BJ (cell line): ENCODE measurements at regions not wholly inside any gene's neighbourhood (a gene's known extent, or its start where the extent isn't known, plus 50 kb on each side); places are given as distances from the start of the nearest gene placed in this dataset.

Experiments used
- CTCF ChIA-PET: fragments of 350-600 bp; formaldehyde crosslinking; extraction: SDS; loops from one replicate; lab custom pipeline; 2021; ENCODE audit warnings: antibody characterized with exemption, inconsistent platforms; lab: Yijun Ruan, JAX
- POLR2A ChIA-PET: fragments of 300-600 bp; sonication (Branson Sonifier 250); formaldehyde crosslinking; extraction: SDS; loops from one replicate; lab custom pipeline; 2021; ENCODE audit warnings: antibody characterized with exemption; lab: Charles Lee
- DNase-seq: peaks from one replicate; pipeline ENCODE4 v3.0.0-alpha.2; 2011; ENCODE audit warnings: low read depth
- H3K27me3 ChIP-seq: 2 replicates; pipeline ENCODE4 v1.6.0; 2011; ENCODE audit warnings: low read length; ENCODE audit not compliant: control insufficient read depth, insufficient read depth
- H3K36me3 ChIP-seq: 2 replicates; pipeline ENCODE4 v1.5.1; 2011; ENCODE audit warnings: low read length; ENCODE audit not compliant: control insufficient read depth, insufficient read depth
- H3K4me3 ChIP-seq: 2 replicates; pipeline ENCODE4 v1.5.1; 2011; ENCODE audit warnings: low read depth, mild to moderate bottlenecking, control low read depth, low read length
- TF ChIP-seq, protein P1 (sequence below): IDR thresholded peaks from 2 replicates; pipeline ENCODE4 v1.5.1; 2011; ENCODE audit warnings: low read depth, mild to moderate bottlenecking, control low read depth, inconsistent platforms, low read length, moderate library complexity; ENCODE audit not compliant: insufficient read depth

DNA sequence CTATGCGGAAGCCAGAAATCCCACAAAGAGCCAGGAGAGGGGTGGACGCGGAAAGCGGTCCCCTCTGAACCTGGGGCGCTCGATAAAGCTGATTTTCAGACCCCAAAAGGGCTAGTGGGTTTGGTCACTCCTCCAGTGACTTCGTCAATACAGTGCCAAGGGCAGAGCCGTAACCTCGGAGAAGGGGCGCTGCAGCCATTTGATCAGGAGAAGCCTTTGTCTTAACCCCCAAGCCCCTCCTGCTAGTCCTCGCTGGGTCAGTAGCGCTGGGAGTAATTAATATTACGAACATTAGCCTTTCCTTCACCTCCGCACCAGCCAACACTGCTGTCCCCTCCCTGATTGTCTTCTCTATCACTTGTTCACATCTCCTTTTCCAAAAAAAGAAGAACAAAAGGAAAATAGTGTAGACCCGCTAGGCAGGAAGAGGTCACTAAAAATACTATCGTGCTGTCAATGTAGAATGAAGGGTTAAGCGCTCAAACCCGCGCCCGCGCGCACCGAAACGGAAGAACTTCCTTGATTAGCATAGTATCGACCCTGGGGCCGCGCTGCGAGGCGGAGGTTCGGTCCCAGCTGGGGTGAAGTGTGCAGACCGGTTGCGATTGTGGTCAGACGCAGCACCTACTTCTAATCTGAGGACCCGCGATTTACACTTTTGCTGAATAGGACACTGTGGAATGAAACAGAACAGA lies 63.2 kb upstream of the MAPRE2 start:
- ChIA-PET POLR2A (no interaction called here), CTCF (interaction anchor here (0.5 kb wide), 1 partner anchor 329 kb away, joined by 3 read pairs; no protein-coding TSS in a partner anchor)
- Histone ChIP-seq H3K4me3 (peak overlapping the region; percentile 58), H3K36me3 (no peaks in the 10 kb centered on the region), H3K27me3 (peaks cover 18% of the 10 kb centered on the region)
- TF ChIP-seq, protein P1, sequence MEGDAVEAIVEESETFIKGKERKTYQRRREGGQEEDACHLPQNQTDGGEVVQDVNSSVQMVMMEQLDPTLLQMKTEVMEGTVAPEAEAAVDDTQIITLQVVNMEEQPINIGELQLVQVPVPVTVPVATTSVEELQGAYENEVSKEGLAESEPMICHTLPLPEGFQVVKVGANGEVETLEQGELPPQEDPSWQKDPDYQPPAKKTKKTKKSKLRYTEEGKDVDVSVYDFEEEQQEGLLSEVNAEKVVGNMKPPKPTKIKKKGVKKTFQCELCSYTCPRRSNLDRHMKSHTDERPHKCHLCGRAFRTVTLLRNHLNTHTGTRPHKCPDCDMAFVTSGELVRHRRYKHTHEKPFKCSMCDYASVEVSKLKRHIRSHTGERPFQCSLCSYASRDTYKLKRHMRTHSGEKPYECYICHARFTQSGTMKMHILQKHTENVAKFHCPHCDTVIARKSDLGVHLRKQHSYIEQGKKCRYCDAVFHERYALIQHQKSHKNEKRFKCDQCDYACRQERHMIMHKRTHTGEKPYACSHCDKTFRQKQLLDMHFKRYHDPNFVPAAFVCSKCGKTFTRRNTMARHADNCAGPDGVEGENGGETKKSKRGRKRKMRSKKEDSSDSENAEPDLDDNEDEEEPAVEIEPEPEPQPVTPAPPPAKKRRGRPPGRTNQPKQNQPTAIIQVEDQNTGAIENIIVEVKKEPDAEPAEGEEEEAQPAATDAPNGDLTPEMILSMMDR = no peak
- no peak for DNase-seq

DNA sequence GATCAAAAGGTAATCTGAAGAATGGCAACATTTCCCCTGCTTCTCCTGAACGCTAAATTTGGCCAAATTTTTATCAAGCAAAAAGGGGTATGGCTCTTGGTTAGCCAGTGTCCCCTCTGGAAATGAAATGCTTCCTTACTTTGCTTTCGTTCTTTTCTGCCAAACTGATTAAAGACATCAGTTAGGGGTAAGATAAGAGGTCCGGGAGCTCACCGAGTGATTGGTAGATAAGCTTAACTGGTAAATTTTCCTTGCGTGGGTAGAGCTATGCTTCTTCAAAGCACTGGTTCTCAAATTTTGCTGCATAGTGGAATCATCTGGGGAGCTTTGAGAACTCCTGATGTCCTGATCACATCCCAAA lies 62.7 kb upstream of the MAPRE2 start:
- Histone ChIP-seq H3K4me3 (peak overlapping the region; percentile 58), H3K27me3 (peaks cover 18% of the 10 kb centered on the region), H3K36me3 (no peaks in the 10 kb centered on the region)
- POLR2A ChIA-PET = interaction anchor here (0.5 kb wide), 1 partner anchor 85 kb away, joined by 6 read pairs; no protein-coding TSS in a partner anchor
- no peak for DNase-seq
- TF ChIP-seq, protein P1 = no peak
- CTCF ChIA-PET = interaction anchor here (0.5 kb wide), 1 partner anchor 328 kb away, joined by 3 read pairs; no protein-coding TSS in a partner anchor

DNA sequence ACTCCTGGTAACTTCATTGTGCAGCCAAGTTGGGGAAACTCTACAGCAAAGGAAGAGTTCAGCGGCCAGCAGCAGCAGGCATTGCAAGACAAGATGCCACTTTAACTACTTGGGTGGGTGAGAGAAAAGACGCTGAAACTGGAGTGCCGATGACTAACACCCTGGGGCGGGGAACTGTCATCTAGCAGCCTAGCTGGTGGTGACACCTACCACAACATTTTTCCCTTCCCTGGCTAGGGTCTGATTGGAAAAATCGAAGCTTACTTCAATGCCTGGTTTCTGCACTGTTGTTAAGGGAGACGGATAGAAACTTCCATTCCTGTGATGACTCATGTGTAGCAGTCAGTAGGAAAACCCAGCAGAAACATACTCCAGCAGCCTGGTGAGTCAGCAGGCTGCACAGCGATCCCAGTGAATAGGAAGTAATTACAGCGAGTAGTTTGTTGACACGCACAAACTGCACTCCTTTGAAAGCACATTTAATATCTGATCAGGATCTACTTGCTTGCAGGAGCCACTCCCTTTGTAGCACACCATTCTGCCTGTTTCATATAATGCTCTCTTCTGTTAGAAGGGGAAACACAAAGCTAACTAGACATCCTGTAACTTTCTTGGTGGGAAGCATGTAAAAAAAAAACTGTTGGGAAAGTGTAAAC lies 62.1 kb upstream of the MAPRE2 start:
- ChIA-PET CTCF (interaction anchor here (1.0 kb wide), 1 partner anchor 112 kb away, joined by 3 read pairs; no protein-coding TSS in a partner anchor), POLR2A (interaction anchor here (0.5 kb wide), 1 partner anchor 84 kb away, joined by 6 read pairs; no protein-coding TSS in a partner anchor)

DNA sequence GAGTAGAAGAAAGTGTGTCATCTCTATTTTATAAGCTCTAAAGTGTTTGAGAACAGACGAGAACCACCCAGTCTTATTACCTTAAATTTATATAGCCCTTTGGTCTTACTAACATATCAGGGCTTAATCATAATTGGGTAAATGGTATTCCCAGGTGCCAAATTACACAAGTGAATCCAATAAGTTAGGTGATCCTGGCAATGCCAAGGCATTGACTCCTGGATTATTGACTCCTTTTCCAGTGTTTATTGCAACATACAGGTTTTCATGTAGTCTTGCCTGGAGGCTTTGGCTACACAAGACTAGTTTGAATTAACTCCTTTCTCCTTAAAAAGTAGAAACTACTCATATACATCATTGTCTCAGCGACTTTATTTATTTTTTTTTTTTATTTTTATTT lies 59.7 kb upstream of the MAPRE2 start:
- no peak overlapping the region for H3K4me3 ChIP-seq
- POLR2A ChIA-PET = interaction anchor here (0.7 kb wide), 1 partner anchor 35 kb away, joined by 6 read pairs; no protein-coding TSS in a partner anchor
- CTCF ChIA-PET = no interaction called here
- H3K36me3 ChIP-seq = no peaks in the 10 kb centered on the region
- TF ChIP-seq, protein P1 = no peak
- DNase-seq = no peak
- peaks cover 9% of the 10 kb centered on the region for H3K27me3 ChIP-seq

More for the DNA sequence above, 62.1 kb upstream of the MAPRE2 start:
- Histone ChIP-seq H3K4me3 (peak overlapping the region; percentile 22), H3K36me3 (no peaks in the 10 kb centered on the region), H3K27me3 (peaks cover 18% of the 10 kb centered on the region)
- peak; percentile 85 for DNase-seq
- TF ChIP-seq, protein P1 = no peak

DNA sequence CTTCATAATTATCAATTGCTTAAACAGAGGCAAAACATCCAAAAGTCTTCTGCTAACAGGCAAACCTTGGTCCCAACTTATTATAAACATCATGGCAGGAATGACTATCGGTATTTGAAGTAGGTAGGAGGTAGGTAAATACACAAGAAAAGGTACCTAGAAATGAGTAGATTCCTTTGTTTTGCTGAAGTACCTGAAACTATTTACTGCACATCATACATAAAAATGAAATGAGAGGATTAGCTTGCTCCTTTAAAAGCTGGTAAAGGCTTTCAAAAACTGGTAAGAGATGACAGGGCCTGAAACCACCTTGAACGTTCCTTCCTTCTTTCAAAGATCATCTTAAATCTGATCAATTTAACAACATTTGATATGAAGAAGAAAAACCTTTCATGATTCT lies 55.2 kb upstream of the MAPRE2 start:
- TF ChIP-seq, protein P1 = no peak
- ChIA-PET CTCF (interaction anchor here (1.3 to 1.4 kb wide), 2 partner anchors 9 to 10 kb away, joined by 3 to 4 read pairs; no protein-coding TSS in a partner anchor), POLR2A (no interaction called here)
- H3K27me3 ChIP-seq = 0 out of 2 replicates have a peak, but pooled peaks cover 2% of the 10 kb centered on the region
- no peak for DNase-seq
- no peak overlapping the region for H3K4me3 ChIP-seq
- H3K36me3 ChIP-seq = no peaks in the 10 kb centered on the region
